Hematopoietic multipotent progenitor cell treated with erythropoietin and hydrocortisone succinate and interleukin-3 and kit ligand, for 15 days (in vitro differentiated cells): ENCODE measurements at regions not wholly inside any gene's neighbourhood (a gene's known extent, or its start where the extent isn't known, plus 50 kb on each side); places are given as distances from the start of the nearest gene placed in this dataset.
"Not testable (repeated sequence)": the region's sequence is repeated elsewhere in the genome, so short reads cannot be mapped to it uniquely, and the experiment has no call there.

Experiments used
- DNase-seq: peaks from one replicate; pipeline ENCODE4 v3.0.0-alpha.2; 2015; ENCODE audit warnings: low spot score

DNA sequence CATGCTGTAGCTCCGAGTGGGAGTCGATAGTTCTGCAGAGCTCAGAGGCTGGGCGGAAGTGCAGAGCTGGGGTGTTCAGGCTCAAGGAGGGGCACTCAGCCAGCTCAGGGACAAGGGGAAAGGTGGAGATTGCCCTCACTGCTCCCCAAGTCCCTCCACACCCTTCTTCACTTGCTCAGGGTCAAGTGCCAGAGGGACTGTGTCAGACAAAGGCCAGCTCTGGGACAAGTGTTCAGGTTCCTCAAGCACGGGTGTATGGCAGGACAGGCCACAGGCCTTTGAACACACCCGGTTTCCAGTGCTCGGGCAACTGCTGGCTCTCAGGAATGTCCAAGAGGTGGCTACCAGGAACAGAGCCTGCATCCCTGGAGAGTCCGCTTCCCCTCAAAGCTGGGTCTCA lies 293.0 kb upstream of the PODXL start:
- no peak for DNase-seq

DNA sequence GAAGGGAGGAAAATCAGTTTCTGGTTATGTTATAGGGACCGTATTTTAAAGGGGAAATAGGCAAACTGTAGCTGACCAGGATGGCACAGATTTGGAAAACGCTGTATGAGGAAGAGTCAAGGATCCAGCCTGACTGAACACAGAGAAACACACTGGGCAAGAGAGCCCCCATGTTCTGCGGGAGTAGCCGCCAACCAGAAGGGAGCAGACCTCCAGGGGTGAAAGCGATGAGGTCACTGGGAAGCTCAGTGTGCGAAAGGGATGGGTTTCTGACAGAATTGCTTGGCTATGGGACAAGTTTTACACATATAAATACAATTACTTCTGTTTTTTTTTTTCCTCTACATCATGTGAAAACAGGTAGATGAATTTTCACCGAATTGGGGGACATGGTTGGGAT lies 291.6 kb upstream of the PODXL start:
- DNase-seq: no peak

GRCh38 chr7:131845573-131846314 lies 289.3 kb upstream of the PODXL start:
- DNase-seq: no peak

GRCh38 chr7:131844369-131844768 lies 287.9 kb upstream of the PODXL start:
- no peak for DNase-seq

DNA sequence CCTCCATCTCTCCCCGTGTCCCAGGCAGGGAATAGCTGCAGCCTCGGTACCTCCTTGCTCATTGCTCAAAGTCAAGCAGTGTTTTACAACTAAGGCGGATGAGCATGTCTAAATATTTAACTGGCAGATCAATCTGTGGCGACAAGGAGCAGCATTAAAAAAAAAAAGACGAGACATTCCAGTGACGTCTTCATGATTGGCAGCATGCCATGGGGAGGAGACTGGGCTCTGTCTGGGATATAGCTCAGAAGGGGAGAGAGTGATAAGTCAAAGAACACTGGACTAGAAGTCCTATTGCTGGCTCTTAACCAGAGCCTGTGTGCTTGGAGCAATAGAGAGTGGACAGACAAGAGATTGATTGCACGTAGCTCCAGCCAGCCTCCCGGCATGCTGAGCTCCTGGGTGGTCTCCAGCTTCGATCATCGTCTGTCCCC lies 287.5 kb upstream of the PODXL start:
- DNase-seq: no peak

DNA sequence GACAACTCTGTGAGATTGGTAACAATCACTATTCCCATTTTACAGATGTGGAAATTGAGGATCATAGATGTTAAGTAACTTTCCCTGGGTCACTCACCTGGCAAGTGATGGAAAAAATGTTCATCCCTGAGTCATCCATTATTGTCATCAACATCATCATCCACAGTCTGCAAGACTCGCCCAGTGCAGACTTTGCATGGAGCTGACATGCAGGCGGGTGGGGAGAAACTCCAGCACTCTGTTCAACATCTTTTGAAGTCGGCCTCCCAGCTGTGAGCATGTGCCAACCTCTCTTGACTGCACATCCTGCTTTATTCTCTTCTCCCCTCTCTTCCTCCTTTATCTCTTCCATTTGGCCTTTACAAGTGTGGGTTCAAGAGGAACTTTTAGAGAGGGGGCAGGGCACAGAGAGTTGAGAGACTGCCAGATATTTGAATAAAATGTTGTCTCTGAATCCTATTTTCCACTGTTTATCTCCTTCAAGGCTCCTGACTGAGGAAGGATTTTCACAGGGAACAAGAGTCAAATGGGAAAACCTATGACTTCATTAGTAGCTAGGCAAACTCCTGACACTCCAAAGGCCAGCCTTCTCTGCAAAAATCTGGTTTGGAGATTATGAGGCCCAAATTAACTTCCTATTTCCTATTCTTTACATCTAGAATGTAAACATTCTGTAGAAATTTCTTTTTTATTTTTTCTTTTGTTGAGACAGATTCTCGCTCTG lies 283.7 kb upstream of the PODXL start:
- DNase-seq: no peak

DNA sequence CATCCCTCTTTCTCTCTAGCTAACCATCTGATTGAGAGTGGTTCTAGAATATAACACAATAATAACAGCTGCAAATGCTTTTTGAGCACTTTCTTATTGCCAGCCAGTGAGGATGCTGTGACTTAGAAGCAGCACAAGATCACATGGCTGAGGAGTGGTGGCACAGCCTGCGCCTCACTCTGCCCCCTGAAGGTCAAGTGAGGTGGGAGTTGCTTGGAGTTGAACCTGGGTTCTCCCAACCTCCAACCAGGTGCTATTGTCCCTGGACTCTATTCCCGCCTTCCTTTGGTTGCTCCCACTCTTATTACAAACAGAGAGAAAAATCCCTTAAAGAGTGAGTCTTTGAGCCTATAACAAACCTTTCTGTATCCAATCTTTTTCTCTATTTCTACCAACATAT lies 280.3 kb upstream of the PODXL start:
- no peak for DNase-seq

- DNase-seq: no peak
Observed at GRCh38 chr7:131835141-131835540, 278.7 kb upstream of the PODXL start.

DNA sequence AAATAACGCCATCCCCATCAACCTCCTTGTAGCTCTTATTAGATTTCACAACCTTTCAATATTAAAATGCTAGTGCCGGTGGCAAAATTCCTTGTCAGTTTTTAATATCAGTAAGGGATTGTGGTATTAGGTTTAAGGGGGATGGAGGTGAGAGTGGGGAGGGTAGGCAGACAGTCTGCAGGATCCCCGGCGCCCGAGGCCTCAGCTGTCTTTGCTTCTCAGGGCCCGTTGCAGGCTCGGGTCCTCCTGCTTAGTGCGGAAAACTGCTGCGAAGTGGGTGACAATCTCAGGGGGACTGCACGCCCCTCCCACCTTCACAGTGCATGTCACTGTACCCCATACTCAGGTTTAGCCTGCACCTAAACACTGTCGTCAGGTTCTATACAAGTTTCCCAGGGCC lies 274.3 kb upstream of the PODXL start:
- no peak for DNase-seq

GRCh38 chr7:131829947-131830558 lies 273.6 kb upstream of the PODXL start:
- no peak for DNase-seq

DNA sequence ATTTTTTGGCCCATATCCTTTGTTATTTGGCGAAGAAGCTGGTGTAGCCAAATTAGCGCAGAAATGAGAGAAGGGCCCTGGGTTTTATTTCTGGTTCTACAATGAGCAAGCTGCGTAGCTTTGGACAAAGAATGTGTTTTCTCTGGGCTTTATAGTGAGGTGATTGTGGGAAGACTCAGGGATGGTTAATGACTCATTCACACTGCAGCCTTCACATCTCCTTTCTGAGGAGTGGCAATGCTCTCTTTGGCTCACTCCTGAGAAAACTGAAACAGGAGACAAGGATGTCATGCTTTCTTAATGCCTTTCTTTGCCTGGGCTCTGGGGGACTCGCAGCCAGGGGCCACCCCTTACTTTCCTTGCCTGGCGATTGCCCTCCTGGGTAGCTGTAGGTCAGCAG lies 271.0 kb upstream of the PODXL start:
- DNase-seq: no peak

DNA sequence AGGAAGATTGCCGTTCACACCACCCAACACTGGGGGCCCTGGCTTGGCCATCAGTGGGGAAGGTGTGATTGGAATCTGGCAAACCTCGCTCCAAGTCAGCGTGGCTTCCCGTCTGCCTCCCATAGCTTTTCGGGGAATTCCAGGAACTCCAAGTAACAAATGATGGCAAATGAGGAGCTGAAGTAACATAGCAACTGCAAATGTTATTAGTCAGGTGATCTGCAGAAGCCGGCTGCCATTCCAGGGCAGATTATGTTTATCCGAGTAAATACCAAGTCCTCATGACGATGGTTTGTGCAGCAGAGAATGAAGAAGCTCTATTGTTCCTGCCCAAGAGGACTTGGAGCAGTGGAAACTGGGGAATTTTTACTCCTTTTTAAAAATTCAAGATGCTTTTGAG lies 270.5 kb upstream of the PODXL start:
- DNase-seq: no peak

DNA sequence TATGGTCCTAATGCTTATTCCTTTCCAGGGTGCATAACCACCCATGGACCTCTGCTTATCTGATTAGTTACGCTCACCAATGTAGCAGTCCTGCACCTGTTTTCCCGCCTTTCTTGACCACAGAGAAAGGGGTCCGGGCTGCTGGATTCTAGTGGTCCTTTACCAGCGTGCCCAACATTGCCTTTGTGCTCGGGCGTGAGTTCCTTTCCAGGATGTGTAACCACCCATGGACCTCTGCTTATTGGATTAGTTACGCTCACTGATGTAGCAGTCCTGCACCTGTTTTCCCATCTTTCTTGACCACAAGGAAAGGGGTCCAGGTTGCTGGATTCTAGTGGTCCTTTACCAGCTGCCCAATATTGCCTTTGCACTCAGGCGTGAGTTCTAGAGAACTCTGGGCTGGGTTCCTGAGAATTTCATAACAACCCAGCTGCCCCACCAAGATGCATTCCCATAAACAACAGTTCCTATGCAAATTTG lies 267.6 kb upstream of the PODXL start:
- DNase-seq: not testable (repeated sequence)

- no peak for DNase-seq
Observed at GRCh38 chr7:131819891-131820290, 263.5 kb upstream of the PODXL start.

GRCh38 chr7:131816391-131817007 lies 260.1 kb upstream of the PODXL start:
- DNase-seq: no peak

DNA sequence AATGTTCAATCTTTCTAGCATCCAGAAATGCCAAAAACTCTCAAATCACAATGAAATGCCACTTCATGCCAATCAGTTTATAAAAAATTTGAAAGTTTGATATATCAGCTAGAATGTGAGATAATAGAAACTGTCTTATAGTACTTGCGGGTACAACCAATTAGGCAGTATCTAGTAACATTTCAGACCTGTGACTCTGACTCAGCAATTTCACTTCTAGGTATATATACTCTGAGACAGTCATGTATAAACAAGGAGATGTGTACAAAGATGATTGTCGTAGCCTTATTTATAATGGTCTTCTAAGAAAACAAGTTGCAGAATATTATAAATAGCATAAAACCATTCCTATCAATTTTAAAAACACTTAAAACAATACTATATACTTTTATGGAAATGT lies 252.3 kb upstream of the PODXL start:
- no peak for DNase-seq

GRCh38 chr7:131808156-131808555 lies 251.7 kb upstream of the PODXL start:
- not testable (repeated sequence) for DNase-seq

DNA sequence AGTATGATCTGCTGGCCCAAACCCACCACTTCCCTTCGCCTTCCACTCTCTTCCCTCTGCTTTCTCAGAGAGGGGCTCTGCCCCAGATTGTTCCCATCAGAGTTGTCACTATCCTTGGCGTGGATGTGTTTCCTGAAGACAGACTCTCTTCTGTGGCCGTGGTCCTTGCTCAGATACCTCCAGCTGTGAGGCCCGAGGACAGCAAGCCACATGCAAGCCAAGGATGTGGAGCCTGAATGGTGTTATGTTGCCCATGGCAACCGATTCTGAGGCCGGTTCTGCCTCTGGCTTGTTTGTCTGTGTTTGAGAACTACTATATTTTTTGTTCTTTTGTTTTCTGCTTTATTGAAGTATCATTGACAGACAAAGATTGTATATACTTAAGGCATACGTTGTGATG lies 247.4 kb upstream of the PODXL start:
- no peak for DNase-seq

DNA sequence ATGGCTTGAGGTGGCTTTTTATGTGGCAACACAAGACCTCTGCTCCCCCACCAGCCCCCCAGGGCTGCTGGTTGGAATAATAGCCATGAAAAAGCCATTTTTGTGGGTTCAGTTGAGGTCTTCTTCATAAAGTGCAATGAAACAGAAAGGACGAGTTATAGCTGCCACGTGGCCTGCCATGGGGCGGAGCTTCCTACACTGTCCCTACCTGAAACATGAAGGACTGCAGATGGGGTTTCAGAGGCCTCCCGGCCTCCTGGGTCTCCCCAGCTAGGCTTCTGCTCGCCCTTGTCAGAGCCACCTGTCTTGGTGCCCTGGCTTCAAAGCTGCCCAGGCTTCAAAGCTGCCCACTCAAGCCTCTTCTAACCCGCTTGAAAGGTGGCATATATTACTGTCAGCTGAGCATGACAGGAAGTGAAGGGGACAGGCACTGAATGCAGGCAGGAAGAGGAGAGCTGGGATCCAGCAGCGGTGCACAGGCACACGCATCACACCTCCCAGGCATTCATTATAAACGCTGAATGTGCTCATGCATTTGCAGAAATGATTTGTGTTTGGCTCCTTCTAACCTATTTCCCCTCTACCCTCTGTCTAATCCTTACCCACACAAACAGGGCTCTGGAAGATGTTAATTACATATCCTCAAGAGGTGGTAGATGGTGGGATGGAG lies 245.9 kb upstream of the PODXL start:
- DNase-seq: no peak

- DNase-seq: no peak
Observed at GRCh38 chr7:131800531-131800930, 244.1 kb upstream of the PODXL start.

DNA sequence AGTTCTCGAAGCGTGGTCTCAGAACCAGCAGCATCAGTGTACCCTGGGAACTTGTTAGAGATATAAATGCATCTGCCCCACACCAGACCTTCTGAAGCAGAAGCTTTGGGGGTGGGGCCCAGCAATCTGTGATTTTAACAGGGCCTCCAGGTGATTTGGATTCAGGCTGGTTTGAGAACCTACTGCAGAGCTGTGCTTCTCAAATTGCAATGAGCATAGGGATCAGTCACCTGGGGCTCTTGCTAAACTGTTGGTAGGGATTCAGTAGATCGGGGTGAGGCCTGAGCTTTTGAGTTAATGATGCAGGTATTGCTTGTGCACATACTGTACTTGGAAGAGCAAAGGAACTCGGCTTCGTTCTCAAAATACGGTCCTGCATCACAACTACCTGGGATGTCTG lies 243.6 kb upstream of the PODXL start:
- DNase-seq: no peak

- DNase-seq: no peak
Observed at GRCh38 chr7:131797841-131798240, 241.4 kb upstream of the PODXL start.
